CMK (cell line): ENCODE measurements at regions not wholly inside any gene's neighbourhood (a gene's known extent, or its start where the extent isn't known, plus 50 kb on each side); places are given as distances from the start of the nearest gene placed in this dataset.
A peak's percentile ranks its signal among the peaks of the same experiment; 100 is the strongest.
"Not testable (repeated sequence)": the region's sequence is repeated elsewhere in the genome, so short reads cannot be mapped to it uniquely, and the experiment has no call there.

ENCODE experiments used
- DNase-seq: peaks from one replicate; pipeline ENCODE4 v3.0.0-alpha.2; 2010; ENCODE audit warnings: low read depth

- no peak for DNase-seq
These were observed 653.4 kb upstream of the MARCKS start for GRCh38 chr6:113203715-113204110.

- no peak for DNase-seq
These were observed 651.6 kb upstream of the MARCKS start for GRCh38 chr6:113205553-113205952.

- no peak for DNase-seq
These were observed 648.4 kb upstream of the MARCKS start for GRCh38 chr6:113208726-113209125.

GRCh38 chr6:113209315-113209714 is 647.8 kb upstream of the MARCKS start:
- DNase-seq: no peak

- no peak for DNase-seq
These were observed 646.0 kb upstream of the MARCKS start for GRCh38 chr6:113211170-113211569.

- DNase-seq: peak; percentile 38
These were observed 637.4 kb upstream of the MARCKS start for GRCh38 chr6:113219783-113220182.

GRCh38 chr6:113220832-113221231 is 636.3 kb upstream of the MARCKS start:
- no peak for DNase-seq

GRCh38 chr6:113221850-113222249 is 635.3 kb upstream of the MARCKS start:
- peak; percentile 20 for DNase-seq

- no peak for DNase-seq
These were observed 611.0 kb upstream of the MARCKS start for GRCh38 chr6:113246186-113246585.

- no peak for DNase-seq
These were observed 608.6 kb upstream of the MARCKS start for GRCh38 chr6:113248532-113248931.

GRCh38 chr6:113254194-113254593 is 603.0 kb upstream of the MARCKS start:
- not testable (repeated sequence) for DNase-seq

GRCh38 chr6:113258771-113259170 is 598.4 kb upstream of the MARCKS start:
- no peak for DNase-seq

- no peak for DNase-seq
These were observed 585.7 kb upstream of the MARCKS start for GRCh38 chr6:113271437-113271836.

- DNase-seq: no peak
These were observed 580.5 kb upstream of the MARCKS start for GRCh38 chr6:113276601-113277000.

- no peak for DNase-seq
These were observed 580.0 kb upstream of the MARCKS start for GRCh38 chr6:113277111-113277510.

- DNase-seq: no peak
These were observed 576.1 kb upstream of the MARCKS start for GRCh38 chr6:113281014-113281413.

- no peak for DNase-seq
These were observed 575.7 kb upstream of the MARCKS start for GRCh38 chr6:113281431-113281830.

GRCh38 chr6:113287396-113287795 is 569.7 kb upstream of the MARCKS start:
- no peak for DNase-seq

GRCh38 chr6:113288409-113288808 is 568.7 kb upstream of the MARCKS start:
- no peak for DNase-seq

- no peak for DNase-seq
These were observed 568.0 kb upstream of the MARCKS start for GRCh38 chr6:113289166-113289565.

GRCh38 chr6:113290684-113291083 is 566.5 kb upstream of the MARCKS start:
- no peak for DNase-seq

GRCh38 chr6:113291751-113292445 is 565.2 kb upstream of the MARCKS start:
- no peak for DNase-seq

GRCh38 chr6:113292646-113293422 is 564.3 kb upstream of the MARCKS start:
- no peak for DNase-seq

GRCh38 chr6:113293423-113293740 is 563.8 kb upstream of the MARCKS start:
- no peak for DNase-seq
